ENCODE measurements at regions not wholly inside any gene's neighbourhood (a gene's known extent, or its start where the extent isn't known, plus 50 kb on each side); places are given as distances from the start of the nearest gene placed in this dataset.

GRCh38 chr7:36018816-36019484 is 134.1 kb upstream of the EEPD1 start:
- no peaks in the 10 kb centered on the region for H3K27me3 ChIP-seq (ENCODE audit: low read length)
- H3K9ac ChIP-seq (ENCODE audit: low read length) = no peak overlapping the region
- no peaks in the 10 kb centered on the region for H3K79me2 ChIP-seq (ENCODE audit: insufficient read depth, low read length)
- H3K27ac ChIP-seq (ENCODE audit: low read depth, low read length) = no peak overlapping the region
- H3K4me3 ChIP-seq (ENCODE audit: insufficient read depth, low read length, poor library complexity, severe bottlenecking) = no peak overlapping the region
- H4K20me1 ChIP-seq (ENCODE audit: low read depth, low read length) = no peaks in the 10 kb centered on the region
- H3K9me2 ChIP-seq (replicated peaks; ENCODE audit: insufficient read depth, low read length) = no peaks in the 10 kb centered on the region
- no peaks in the 10 kb centered on the region for H3K9me3 ChIP-seq (ENCODE audit: insufficient read depth, low read length)
- TF ChIP-seq EZH2phosphoT487 (conservative IDR thresholded peaks at IDR 0.05; ENCODE audit: low read length) (no peak), CTCF (IDR thresholded peaks at IDR 0.05; ENCODE audit: insufficient read depth, low read length, poor library complexity, severe bottlenecking) (no peak)
- H2AFZ ChIP-seq (ENCODE audit: low read depth, low read length, severe bottlenecking) = no peak overlapping the region
- no peaks in the 10 kb centered on the region for H3K36me3 ChIP-seq (ENCODE audit: low read length)
- H3F3A ChIP-seq (ENCODE audit: insufficient read depth) = no peaks in the 10 kb centered on the region
- H3K4me2 ChIP-seq (ENCODE audit: low read depth, low read length, poor library complexity, severe bottlenecking) = no peak overlapping the region

- no peak overlapping the region for H3K4me3 ChIP-seq (ENCODE audit: insufficient read depth, low read length, poor library complexity, severe bottlenecking)
- H3F3A ChIP-seq (ENCODE audit: insufficient read depth) = no peaks in the 10 kb centered on the region
- no peak overlapping the region for H3K4me2 ChIP-seq (ENCODE audit: low read depth, low read length, poor library complexity, severe bottlenecking)
- no peaks in the 10 kb centered on the region for H3K36me3 ChIP-seq (ENCODE audit: low read length)
- TF ChIP-seq EZH2phosphoT487 (conservative IDR thresholded peaks at IDR 0.05; ENCODE audit: low read length) = no peak
- no peak for TF ChIP-seq CTCF (IDR thresholded peaks at IDR 0.05; ENCODE audit: insufficient read depth, low read length, poor library complexity, severe bottlenecking)
- H3K9me2 ChIP-seq (replicated peaks; ENCODE audit: insufficient read depth, low read length) = no peaks in the 10 kb centered on the region
- no peak overlapping the region for H3K9ac ChIP-seq (ENCODE audit: low read length)
- H2AFZ ChIP-seq (ENCODE audit: low read depth, low read length, severe bottlenecking) = no peak overlapping the region
- H3K9me3 ChIP-seq (ENCODE audit: insufficient read depth, low read length) = no peaks in the 10 kb centered on the region
- no peak overlapping the region for H3K27ac ChIP-seq (ENCODE audit: low read depth, low read length)
- no peaks in the 10 kb centered on the region for H3K79me2 ChIP-seq (ENCODE audit: insufficient read depth, low read length)
- H4K20me1 ChIP-seq (ENCODE audit: low read depth, low read length) = no peaks in the 10 kb centered on the region
- no peaks in the 10 kb centered on the region for H3K27me3 ChIP-seq (ENCODE audit: low read length)
Observed at GRCh38 chr7:36019538-36019937, 133.5 kb upstream of the EEPD1 start.

DNA sequence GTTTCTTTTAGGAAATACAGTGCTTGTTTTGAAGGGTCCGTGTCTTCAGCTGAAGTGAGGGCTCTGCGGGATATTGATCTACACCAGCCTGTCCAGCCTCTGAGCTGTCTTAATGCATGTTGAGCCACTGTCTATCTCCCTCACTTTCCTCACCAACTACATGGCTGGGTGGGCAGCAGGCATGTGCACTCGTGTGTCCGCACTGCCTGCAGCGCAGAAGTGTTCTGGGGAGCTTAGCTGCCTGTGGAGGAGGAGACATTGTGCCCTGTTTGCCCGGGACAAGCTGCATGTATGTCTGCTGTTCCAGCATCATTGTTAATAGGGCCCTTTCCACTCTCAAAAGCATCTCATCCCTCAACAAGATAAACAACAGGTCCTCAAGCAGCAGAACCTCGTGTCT is 133.1 kb upstream of the EEPD1 start:
- no peak overlapping the region for H2AFZ ChIP-seq (ENCODE audit: low read depth, low read length, severe bottlenecking)
- H3K4me3 ChIP-seq (ENCODE audit: insufficient read depth, low read length, poor library complexity, severe bottlenecking) = no peak overlapping the region
- H3F3A ChIP-seq (ENCODE audit: insufficient read depth) = no peaks in the 10 kb centered on the region
- H3K27me3 ChIP-seq (ENCODE audit: low read length) = no peaks in the 10 kb centered on the region
- no peaks in the 10 kb centered on the region for H3K9me3 ChIP-seq (ENCODE audit: insufficient read depth, low read length)
- no peak overlapping the region for H3K9ac ChIP-seq (ENCODE audit: low read length)
- H3K79me2 ChIP-seq (ENCODE audit: insufficient read depth, low read length) = no peaks in the 10 kb centered on the region
- H4K20me1 ChIP-seq (ENCODE audit: low read depth, low read length) = no peaks in the 10 kb centered on the region
- H3K27ac ChIP-seq (ENCODE audit: low read depth, low read length) = no peak overlapping the region
- TF ChIP-seq CTCF (IDR thresholded peaks at IDR 0.05; ENCODE audit: insufficient read depth, low read length, poor library complexity, severe bottlenecking) (no peak), EZH2phosphoT487 (conservative IDR thresholded peaks at IDR 0.05; ENCODE audit: low read length) (no peak)
- H3K36me3 ChIP-seq (ENCODE audit: low read length) = no peaks in the 10 kb centered on the region
- no peaks in the 10 kb centered on the region for H3K9me2 ChIP-seq (replicated peaks; ENCODE audit: insufficient read depth, low read length)
- H3K4me2 ChIP-seq (ENCODE audit: low read depth, low read length, poor library complexity, severe bottlenecking) = no peak overlapping the region

Measured in SU-DHL-6 (cell line).